ENCODE measurements at regions not wholly inside any gene's neighbourhood (a gene's known extent, or its start where the extent isn't known, plus 50 kb on each side); places are given as distances from the start of the nearest gene placed in this dataset.
"Not testable (repeated sequence)": the region's sequence is repeated elsewhere in the genome, so short reads cannot be mapped to it uniquely, and the experiment has no call there.

DNA sequence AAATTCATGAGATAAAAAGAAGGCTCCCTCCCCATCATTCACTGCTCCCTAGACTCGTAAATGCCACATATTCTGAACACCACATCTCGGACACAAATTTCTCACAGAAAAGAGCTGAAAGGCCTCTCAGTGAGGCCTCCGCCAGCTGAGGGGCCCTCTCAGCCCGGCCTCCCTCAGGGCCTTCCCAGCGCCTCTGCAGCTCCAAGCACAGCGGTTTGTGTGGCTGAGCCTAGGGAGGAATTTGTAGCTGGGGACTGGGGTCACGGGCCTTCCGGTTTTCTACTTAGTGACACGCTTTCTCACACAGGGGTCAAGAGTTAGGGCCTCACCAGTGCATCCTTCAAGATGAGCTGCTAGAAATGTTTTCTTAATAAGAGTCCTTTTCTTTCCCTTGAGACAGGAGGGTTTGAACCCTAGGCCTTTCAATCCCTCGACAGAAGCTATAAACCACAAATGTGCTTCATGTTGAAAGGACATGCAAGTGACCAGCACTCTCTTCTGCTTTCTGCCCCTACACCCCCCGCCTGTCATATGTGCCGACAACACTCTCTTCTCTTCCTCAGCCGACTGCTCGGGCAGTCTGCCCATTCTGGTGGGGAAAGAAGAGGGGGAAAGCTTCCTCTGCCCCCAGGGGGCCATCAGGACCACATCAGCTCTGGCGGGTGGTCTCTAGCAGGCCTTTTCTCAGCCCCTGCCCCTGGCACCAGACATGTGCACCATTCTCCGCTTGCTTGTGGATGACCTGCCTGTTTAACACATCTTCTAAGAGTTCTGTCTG is 104.9 kb downstream of the CHIC2 start:
- DNase-seq, result no peak

DNA sequence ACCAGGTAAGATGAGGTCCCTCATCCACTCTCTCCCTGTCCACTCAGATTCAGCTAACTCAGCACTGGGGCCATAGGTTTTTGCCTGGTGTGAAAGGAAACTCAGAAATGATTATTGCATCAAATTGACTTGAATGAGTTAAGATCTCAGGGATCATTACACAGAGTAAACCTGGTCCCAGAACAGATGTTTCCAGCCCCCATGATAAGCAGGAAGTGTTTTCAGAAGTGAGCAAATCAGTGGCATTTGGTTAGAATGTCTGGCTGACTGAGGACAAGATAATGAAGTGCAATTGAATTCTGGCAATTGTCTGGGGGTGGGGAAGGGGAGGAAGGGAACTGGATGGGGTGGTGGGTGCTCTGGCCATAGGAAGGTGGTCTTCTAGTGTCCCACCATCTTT is 108.0 kb downstream of the CHIC2 start:
- DNase-seq, result no peak

DNA sequence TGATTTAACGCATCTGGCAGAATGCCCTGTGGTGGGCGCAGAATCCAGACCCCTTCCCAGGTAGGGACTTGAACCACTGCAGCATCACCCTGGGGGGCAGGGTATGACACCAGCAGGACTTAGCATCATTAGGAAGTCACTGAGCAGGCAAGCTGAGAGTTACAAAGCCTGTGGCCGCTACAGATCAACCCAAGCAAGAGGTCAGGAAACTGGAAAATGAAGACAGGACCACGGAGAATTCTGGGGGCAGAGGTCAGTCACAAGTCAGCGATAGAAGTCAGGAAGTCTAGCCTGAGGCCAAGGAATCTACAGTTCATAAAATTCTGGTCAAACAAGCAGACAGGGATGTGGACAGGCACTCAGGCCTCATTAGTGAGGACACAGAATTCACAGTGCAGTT is 108.4 kb downstream of the CHIC2 start:
- DNase-seq, result no peak

DNA sequence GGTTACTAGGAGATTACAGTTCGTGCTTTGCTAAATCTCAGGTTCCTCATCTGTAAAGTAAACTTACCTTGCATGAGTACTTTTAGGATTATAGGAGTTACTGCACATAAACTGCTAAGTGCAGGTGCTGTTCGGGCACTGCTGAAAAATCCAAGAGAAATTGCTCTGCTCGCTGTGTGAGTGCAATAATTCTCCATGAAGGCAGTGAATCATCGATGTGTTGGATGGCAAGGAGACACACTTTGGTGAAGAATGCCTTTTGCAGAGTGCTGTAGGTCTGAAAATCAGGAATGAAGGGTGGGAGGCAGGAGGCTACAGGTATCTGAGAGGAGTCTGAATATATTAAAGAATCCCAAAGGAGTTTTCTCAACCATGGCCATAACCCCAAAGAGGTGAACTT is 113.0 kb downstream of the CHIC2 start:
- DNase-seq, result no peak

DNA sequence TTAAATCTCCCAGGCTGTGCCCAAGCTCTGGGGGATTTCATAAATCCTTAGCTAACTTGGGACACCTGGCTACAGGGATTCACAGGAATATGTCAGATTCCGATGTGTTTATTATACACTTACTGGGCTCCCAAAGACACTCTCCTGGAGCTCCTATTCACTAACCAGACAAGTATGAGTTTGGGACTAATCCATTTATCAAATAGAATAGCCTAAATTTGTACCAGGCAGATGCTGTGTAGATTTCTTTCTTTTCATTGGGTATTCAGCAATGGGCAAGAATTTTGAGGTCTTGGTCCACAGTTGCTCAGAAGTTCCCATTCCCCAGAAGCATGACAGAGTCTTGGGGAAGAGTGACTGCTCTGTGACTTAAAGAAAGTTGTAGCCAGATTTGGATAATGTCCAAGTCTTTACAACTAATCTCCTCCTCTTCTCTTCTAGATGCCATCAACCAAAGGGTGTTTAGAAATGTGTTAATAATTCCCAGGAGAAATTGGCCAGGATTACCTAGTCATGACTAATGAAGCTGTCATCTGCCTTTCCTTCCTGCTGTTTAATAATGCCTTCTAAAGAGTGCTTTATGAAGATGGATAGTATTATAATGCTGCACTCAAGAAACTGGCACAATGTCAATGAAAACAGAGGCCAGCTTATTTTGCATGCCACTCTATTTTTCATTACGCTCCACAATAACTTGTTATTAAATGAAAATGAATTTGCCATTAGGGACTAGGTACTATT is 120.9 kb downstream of the CHIC2 start:
- DNase-seq, result no peak

DNA sequence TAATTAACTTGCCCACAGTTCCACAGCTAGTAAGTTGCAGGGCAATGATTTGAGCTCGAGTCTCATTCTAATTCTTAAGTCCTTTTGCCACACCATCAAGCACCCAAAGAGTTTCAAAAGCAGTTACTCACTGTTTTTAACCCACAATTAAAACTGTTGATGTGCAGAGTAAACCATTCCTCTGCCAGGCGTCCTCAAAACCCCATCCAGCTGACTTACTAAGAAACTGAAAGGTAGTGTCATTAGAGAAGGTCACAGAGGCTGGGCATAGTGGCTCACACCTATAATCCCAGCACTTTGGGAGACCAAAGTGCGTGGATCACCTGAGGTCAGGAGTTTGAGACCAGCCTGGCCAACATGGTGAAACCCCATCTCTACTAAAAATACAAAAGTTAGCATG is 121.7 kb downstream of the CHIC2 start:
- no peak for DNase-seq

DNA sequence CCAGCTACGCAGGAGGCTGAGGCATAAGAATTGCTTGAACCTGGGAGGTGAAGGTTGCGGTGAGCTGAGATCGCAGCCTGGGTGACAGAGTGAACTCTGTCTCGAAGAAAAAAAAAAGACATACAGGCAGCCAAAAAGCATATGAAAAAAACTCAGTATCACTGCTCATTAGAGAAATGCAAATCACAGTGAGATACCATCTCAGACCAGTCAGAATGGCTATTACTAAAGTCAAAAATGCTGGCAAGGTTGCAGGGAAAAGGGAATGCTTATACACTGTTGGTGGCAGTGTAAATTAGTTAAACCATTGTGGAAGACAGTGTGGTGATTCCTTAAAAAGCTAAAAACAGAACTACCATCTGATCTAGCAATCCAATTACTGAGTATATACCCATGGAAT is 123.1 kb downstream of the CHIC2 start:
- DNase-seq, result no peak

DNA sequence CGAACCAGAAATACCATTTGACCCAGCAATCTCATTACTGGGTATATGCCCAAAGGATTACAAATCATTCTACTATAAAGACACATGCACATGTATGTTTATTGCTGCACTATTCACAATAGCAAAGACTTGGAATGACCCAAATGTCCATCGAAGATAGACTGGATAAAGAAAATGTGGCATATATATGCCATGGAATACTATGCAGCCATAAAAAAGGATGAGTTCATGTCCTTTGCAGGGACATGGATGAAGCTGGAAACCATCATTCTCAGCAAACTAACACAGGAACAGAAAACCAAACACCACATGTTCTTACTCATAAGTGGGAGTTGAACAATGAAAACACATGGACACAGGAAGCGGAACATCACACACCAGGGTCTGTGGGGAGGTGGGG is 124.5 kb downstream of the CHIC2 start:
- DNase-seq, result not testable (repeated sequence)

DNA sequence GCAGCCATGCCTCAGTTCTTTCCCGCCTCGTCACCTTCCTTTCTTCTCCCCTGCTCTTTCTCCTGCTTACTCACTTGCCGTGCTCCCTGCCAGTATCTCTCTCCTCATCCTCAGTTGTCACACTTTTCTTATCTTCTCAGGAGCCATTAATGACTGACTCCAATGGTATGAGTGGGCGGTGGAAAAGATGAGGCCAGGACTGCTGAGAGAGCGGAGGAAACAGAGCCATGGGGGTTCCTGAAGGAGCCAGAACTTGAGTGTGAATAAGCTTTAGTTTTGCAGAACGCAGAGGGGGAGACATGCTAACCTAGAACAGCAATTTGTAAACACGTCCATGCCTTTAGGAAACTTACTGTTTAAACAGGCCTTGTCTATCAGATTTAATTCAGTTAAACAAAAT is 126.5 kb downstream of the CHIC2 start:
- DNase-seq, result no peak

DNA sequence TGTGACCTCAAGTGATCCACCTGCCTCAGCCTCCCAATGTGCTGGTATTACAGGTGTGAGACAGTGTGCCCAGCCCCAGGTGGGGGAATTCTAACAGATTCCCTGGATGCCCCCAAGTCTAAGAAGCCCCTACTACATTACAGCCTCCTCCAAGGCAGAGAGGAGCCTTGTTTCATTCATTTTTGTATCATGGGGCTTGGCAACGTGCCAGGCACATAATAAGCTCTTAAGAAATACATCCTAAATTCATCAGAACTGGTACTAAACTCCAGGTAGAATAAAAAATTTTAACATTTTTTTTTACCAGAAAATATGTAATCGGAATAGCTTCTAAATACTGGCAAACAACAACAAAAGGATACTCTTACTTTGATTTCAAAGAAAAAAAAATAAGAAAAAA is 127.1 kb downstream of the CHIC2 start:
- no peak for DNase-seq

DNA sequence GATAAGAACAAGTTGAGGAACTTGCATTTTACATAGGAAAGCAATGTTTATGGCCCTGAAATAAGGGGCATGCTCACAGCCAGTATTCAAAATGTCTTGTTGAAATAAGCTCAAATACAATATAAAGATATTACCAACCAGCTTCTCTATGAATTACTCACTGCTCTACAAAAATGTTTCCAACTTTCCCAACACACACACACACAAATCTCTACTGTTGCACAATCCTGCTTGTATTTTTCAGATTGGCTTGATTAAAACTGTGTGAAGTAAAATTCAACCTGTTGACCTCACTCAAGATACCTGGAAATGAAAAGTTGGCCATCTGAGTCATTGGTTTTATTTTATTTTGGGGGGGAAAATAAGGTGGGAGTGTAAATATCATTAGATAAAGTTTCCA is 128.6 kb downstream of the CHIC2 start:
- DNase-seq, result no peak

DNA sequence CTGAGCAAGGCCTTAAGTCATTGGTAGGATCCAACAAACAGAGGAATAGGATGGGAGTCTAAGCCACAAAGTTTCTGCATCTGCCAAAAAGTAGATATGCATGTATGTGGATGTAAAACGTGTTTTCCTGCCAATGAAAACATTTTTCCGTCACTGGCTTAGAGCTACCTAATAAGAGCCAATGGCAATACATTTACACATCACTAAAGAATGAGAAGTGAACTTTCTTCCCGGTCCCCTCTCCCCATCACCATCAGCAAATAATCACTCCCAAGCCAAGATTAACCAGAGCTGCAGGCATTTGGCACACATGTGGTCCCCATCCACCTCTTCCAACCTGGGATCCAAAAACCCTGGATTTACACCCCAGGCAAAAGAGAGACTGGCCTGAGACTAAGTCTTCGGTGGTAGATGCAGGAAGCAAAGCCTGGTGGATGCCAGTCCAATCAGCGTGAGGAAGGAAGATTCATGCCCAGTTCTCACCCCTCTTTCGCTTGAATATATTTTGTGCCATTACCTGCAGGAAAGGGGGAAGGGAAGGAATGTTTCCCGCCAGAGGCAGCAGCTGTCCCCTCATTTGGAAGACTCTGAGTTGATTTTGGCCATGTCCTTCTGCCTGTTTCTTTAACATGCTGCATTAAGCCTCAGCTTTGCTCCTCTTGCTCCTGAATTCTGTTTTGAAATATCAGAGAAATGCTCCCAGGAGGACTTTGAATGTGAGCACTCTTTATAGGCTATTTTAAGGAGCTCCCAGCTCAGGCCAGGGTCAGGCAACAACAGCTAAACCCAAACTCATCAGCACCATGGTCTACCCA is 131.4 kb downstream of the CHIC2 start:
- DNase-seq, result no peak

DNA sequence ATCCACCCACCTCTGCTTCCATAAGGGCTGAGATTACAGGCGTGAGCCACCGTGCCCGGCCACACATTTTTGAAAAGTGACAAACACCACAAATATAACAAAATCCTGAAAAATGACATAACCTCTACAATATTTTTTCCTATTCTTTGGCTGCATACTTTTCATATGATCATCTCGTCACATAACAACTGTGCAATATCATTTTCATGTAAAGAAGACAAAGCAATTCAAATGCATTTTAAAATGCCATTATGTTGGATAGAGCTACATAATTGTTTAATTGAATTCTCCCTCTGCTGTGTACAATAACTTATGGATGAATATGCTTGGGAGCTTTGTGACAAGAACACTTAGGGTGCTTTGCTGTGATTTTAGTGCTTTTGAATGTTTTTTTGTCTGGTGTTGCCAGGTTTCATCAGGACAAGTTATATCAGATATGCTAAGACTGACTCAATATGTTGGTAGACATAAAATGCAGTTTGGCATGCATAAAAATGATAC is 132.9 kb downstream of the CHIC2 start:
- no peak for DNase-seq

DNA sequence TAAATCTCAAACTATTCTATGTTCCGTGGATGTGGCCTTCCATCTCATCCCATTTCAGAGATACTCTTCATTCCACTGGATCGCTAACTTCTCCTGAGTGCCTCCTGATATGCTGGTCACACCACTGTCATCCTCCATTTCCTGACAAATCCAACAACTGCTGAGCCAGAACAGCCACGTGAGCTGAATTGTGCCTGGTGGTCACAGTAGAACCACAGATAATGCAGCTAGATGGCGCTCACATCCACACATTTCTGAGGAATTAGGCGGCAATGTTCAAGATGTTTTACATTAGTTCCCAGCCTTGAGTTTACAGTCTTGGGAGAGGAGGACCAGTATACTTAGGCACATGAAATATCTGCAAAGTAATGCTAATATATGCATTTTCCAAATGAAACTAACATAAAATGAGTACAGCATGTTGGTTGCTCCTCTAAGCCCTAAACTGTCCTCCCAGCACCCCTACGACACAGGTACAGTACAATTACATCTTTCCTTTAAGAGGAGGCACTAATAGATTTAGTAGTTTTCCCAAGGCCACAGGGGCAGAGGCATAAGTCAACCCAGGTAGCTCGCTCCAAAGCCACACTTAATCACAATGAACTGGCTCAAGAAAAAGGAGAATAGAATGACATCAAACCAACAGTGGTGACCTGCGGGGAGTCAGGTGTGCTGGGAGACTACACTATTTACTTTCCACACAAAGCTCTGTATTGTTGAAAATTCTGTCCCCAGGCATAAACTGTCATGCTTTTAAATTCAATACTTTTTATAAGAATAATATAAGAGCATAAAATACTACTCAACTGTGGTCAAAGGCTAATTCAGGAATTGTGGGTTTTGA is 134.2 kb downstream of the CHIC2 start:
- peak; percentile 59 for DNase-seq

DNA sequence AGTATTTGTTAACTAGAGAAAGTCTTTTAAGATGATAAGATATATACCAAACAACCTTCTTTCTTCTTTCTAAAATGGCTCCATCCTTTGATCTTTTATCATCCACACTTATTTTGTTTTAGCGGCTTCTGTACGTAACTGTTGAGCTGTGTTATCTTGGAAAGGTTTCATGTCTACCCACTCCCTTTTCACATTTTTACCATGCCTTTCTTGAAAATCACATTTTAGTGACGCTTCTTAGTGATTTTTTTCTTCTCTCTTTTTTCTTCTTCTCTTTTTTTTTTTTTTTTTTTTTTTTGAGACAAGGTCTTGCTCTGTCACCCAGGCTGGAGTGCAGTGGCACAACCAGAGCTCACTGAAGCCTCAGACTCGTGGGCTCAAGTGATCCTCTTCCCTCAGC is 135.1 kb downstream of the CHIC2 start:
- no peak for DNase-seq

DNA sequence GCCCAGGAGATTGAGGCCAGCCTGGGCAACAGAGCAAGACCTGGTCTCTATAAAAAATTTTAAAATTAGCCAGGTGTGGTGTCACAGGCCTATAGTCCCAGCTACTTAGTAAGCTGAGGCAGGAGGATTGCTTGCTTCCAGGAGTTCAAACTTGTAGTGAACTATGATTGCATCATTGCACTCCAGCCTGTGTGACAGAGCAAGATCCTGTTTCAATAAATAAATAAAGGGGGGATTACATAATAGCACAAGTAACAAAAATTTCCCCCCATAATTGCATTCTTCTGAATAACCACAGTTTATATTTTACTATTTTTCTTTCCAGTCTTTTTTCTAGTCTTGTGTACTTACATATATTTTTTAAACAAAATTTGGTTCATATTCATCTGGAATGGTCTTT is 135.6 kb downstream of the CHIC2 start:
- no peak for DNase-seq

DNA sequence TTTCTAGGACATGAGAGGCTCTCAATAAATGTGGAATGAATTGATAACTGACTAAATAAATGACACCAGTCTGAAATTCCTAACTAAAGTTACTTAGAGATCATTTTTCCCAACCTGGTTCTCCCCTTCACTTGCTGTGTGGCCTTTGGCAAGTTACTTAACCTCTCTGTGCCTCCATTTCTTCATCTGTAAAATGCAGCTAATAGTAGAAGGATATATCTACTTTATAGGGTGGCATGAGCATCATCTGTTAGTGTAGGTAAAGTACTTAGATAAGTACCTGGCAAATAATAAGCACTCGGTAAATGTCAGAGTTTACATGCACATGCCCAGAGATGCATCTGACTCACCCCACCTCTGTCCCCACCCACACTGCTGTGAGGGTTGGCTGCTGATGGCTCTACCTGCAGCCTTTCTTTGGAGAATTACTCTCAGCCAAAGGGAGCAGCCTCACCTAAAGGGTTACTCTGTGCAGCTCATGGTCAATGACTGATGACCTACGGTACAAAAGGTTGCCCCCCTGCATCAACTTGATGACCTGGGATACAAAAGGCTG is 139.3 kb downstream of the CHIC2 start:
- DNase-seq, result no peak

DNA sequence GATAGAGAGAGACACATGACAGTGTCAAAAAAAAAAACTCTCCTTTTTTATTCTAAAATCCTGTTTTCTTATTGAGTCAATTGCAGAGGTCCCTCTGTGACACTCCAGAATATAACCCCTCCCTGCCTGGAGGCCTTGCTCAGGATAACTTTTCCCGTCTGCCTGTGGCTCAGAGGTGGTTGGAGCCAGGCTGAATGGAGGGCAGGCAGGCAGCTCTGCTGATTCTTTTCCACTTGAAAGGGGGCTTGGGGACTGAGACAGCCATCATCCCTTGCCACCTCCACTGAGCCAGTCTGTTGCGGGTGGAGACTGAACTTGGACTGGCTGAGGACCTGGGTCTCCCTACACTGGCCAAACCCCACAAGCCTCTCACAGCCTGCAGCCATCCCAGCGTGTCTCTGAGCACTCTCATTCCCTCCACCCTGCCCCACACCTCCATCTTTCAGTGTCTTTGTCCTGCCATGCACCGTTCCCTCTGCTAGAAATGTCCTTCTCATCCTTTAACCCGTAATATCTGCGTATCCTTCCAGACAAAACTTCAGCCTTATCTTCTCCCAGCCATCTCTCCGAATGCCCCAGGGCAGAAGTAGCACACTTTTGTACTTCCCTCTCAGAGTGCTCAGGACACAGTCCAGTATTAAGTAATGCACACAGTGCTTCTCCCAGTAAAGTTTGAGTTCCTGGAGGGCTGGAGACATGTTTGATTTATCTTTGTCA is 139.9 kb downstream of the CHIC2 start:
- no peak for DNase-seq

DNA sequence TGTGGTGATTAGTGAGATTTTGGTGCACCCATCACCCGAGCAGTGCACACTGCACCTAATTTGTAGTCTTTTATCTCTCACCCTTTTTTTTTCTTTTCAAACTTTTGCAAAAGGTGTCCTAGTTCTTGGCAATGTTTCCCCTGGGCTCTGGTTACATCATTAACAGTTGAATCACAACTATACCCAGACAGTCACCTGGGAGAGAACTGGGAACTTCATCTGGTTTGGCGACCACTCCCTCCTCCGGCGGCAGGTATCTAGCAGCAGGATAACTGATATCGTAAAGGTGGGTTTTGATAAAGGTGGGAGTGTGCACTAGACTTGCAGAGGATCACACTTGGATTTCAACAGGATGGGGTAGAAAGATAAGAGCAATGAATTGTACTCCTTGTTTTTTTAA is 140.5 kb downstream of the CHIC2 start:
- no peak for DNase-seq

DNA sequence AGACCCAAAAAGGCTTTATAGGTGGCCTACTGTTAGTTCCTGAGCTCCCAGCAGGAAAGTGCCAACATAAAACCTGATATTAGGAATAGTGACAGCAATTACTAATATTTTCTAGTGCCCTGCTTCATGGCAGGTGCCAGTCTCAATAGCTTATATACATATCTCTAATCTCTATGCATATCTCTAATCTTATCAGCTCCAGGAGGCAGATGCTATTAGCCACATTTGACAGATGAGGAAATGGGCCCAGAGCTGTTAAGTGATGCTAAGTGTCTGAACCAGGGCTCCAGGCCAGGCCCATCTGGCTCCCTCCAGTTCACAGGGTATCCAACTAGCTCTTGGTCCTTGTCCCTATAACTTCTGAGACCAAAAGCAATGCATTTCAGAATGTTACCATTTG is 142.5 kb downstream of the CHIC2 start:
- no peak for DNase-seq

DNA sequence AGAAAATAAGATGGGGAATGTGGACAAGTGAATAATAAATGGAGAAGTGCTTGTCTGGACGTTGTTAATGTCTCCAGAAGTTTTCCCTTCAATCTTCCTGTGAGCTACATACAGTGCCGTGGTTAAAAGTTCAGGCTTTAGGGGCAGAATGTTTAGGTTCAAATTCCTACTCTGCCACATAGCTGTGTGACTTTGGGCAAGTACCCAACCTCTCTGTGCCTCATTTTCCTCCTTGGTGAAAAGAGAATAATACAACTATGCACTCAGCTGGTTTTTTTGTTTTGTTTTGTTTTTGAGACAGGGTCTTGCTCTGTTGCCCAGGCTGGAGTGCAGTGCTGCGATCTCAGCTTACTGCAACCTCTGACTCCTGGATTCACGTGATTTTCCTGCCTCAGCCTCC is 143.5 kb downstream of the CHIC2 start:
- no peak for DNase-seq

DNA sequence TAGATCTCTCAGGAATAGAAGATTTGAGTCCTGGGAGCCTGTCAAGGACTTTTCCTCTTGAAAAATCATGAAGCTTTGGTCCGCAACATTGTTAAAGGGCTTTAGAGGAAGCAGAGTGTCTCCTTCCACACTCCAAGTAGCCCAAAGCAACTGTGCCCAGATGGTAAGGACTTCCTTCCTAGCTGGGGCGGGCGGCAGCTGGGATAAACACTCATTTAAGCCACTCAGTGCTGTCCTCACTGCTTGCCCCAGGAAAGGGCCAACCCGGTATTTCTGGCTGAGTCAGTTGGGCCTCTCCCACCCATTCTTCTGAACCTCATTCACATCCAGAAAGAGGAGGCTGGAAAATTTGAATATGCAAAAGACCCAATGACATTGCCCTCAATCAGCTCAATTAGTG is 144.3 kb downstream of the CHIC2 start:
- DNase-seq, result no peak

Measured in activated CD4-positive, alpha-beta T cell treated with anti-CD3 and anti-CD28 coated beads, Interleukin-2, amount 50 U/mL, for 16 hours (primary cell).